ENCODE measurements at regions not wholly inside any gene's neighbourhood (a gene's known extent, or its start where the extent isn't known, plus 50 kb on each side); places are given as distances from the start of the nearest gene placed in this dataset.
"Not testable (repeated sequence)": the region's sequence is repeated elsewhere in the genome, so short reads cannot be mapped to it uniquely, and the experiment has no call there.

GRCh38 chr19:34562344-34562743 lies 80.8 kb downstream of the WTIP start:
- H3K4me3 Mint-ChIP-seq; H3K4me1 Mint-ChIP-seq (ENCODE audit: low read depth in 2 of 2); H3K36me3 Mint-ChIP-seq (ENCODE audit: insufficient read depth); ATAC-seq (replicated peaks); H3K27ac Mint-ChIP-seq; DNase-seq: not testable (repeated sequence)
- Mint-ChIP-seq H3K9me3 (peaks cover 11 to 16% of the 10 kb centered on the region in 2 donors), H3K27me3 (peaks cover 54 to 66% of the 10 kb centered on the region in 2 donors)

All from effector memory CD8-positive, alpha-beta T cell (primary cell).